ENCODE measurements at regions not wholly inside any gene's neighbourhood (a gene's known extent, or its start where the extent isn't known, plus 50 kb on each side); places are given as distances from the start of the nearest gene placed in this dataset.

- dilution Hi-C loops (cut with MboI; ENCODE audit: extremely low pct_ligation_motif_present, low sequenced_read_pairs), result no loop called here
- intact Hi-C loops (cut with micrococcal nuclease), result no loop called here
- TF ChIP-seq MAX (IDR thresholded peaks at IDR 0.05; ENCODE audit: insufficient read depth, insufficient read length) (no peak), MYC (IDR thresholded peaks at IDR 0.05; ENCODE audit: low read depth, low read length) (no peak)
- DNase-seq (ENCODE audit: low read depth, low spot score) (no peak), FAIRE-seq (no peak)
- H3K4me3 ChIP-seq (replicated peaks in 1 of 3; ENCODE audit: insufficient read depth in 1 of 3, low read depth in 1 of 3, low read length in 3 of 3), result no peak overlapping the region
- ChIA-PET POLR2A (no interaction called here), CTCF (no interaction called here)
- no peak overlapping the region for H2AFZ ChIP-seq (ENCODE audit: low read depth, low read length)
- no peak overlapping the region for H3K27ac ChIP-seq (ENCODE audit: insufficient read depth, low read depth, low read length)
- no peak overlapping the region for H3K4me2 ChIP-seq (ENCODE audit: insufficient read depth, low read length)
- H3K9ac ChIP-seq (replicated peaks; ENCODE audit: extremely low read depth, insufficient read depth, low read length), result no peak overlapping the region
- H3K79me2 ChIP-seq (ENCODE audit: control insufficient read depth, insufficient read depth, low read length), result no peaks in the 10 kb centered on the region
- no peaks in the 10 kb centered on the region for H4K20me1 ChIP-seq (replicated peaks; ENCODE audit: control insufficient read depth, extremely low read depth, insufficient read depth, low read length)
- H3K9me3 ChIP-seq (replicated peaks; ENCODE audit: control insufficient read depth, insufficient read depth, low read length), result no peaks in the 10 kb centered on the region
- H3K36me3 ChIP-seq (ENCODE audit: control insufficient read depth in 2 of 2, extremely low read depth in 1 of 2, insufficient read depth in 2 of 2, low read length in 2 of 2), result no peaks in the 10 kb centered on the region
- no peaks in the 10 kb centered on the region for H3K27me3 ChIP-seq (ENCODE audit: control insufficient read depth in 2 of 2, insufficient read depth in 2 of 2, low read length in 2 of 2)
- H3K4me1 ChIP-seq (ENCODE audit: control insufficient read depth, extremely low read depth, insufficient read depth, low read length), result no peaks in the 10 kb centered on the region
- BruUV-seq (replicated peaks), result no TSS peak
- H3K9me1 ChIP-seq (replicated peaks; ENCODE audit: control insufficient read depth, extremely low read depth, insufficient read depth, low read length), result no peaks in the 10 kb centered on the region
Observed at GRCh38 chr11:91804042-91804441, 420.6 kb upstream of the FAT3 start.

- no peaks in the 10 kb centered on the region for H3K4me1 ChIP-seq (ENCODE audit: control insufficient read depth, extremely low read depth, insufficient read depth, low read length)
- no peaks in the 10 kb centered on the region for H3K36me3 ChIP-seq (ENCODE audit: control insufficient read depth in 2 of 2, extremely low read depth in 1 of 2, insufficient read depth in 2 of 2, low read length in 2 of 2)
- dilution Hi-C loops (cut with MboI; ENCODE audit: extremely low pct_ligation_motif_present, low sequenced_read_pairs) (no loop called here), intact Hi-C loops (cut with micrococcal nuclease) (no loop called here)
- DNase-seq (ENCODE audit: low read depth, low spot score) (no peak), FAIRE-seq (no peak)
- H3K9ac ChIP-seq (replicated peaks; ENCODE audit: extremely low read depth, insufficient read depth, low read length), result no peak overlapping the region
- no TSS peak for BruUV-seq (replicated peaks)
- TF ChIP-seq JUN (IDR thresholded peaks at IDR 0.05; ENCODE audit: borderline replicate concordance, insufficient read depth, insufficient read length, low read depth), result no peak
- no peak for TF ChIP-seq POLR2AphosphoS5 (IDR thresholded peaks at IDR 0.05; ENCODE audit: insufficient read depth, low read depth, low read length)
- TF ChIP-seq CTCF (IDR thresholded peaks at IDR 0.05; ENCODE audit: extremely low read depth in 1 of 2, insufficient read depth in 1 of 2, low read depth in 1 of 2, low read length in 2 of 2), result no peak
- TF ChIP-seq GATA2 (IDR thresholded peaks at IDR 0.05; ENCODE audit: insufficient read depth, insufficient read length, low read depth, low read length), result no peak
- TF ChIP-seq FOS (IDR thresholded peaks at IDR 0.05; ENCODE audit: borderline replicate concordance, insufficient read depth, low read length), result no peak
- H3K9me3 ChIP-seq (replicated peaks; ENCODE audit: control insufficient read depth, insufficient read depth, low read length), result no peaks in the 10 kb centered on the region
- no peaks in the 10 kb centered on the region for H3K79me2 ChIP-seq (ENCODE audit: control insufficient read depth, insufficient read depth, low read length)
- H4K20me1 ChIP-seq (replicated peaks; ENCODE audit: control insufficient read depth, extremely low read depth, insufficient read depth, low read length), result no peaks in the 10 kb centered on the region
- H3K27me3 ChIP-seq (ENCODE audit: control insufficient read depth in 2 of 2, insufficient read depth in 2 of 2, low read length in 2 of 2), result no peaks in the 10 kb centered on the region
- H2AFZ ChIP-seq (ENCODE audit: low read depth, low read length), result no peak overlapping the region
- no peak overlapping the region for H3K4me2 ChIP-seq (ENCODE audit: insufficient read depth, low read length)
- no peak overlapping the region for H3K27ac ChIP-seq (ENCODE audit: insufficient read depth, low read depth, low read length)
- no peak overlapping the region for H3K4me3 ChIP-seq (replicated peaks in 1 of 3; ENCODE audit: insufficient read depth in 1 of 3, low read depth in 1 of 3, low read length in 3 of 3)
- H3K9me1 ChIP-seq (replicated peaks; ENCODE audit: control insufficient read depth, extremely low read depth, insufficient read depth, low read length), result no peaks in the 10 kb centered on the region
- POLR2A ChIA-PET, result no interaction called here
- CTCF ChIA-PET, result no interaction called here
Observed at GRCh38 chr11:91802475-91802874, 422.1 kb upstream of the FAT3 start.

All from endothelial cell of umbilical vein (primary cell).